Psoas muscle (tissue), 7 donors: ENCODE measurements at regions not wholly inside any gene's neighbourhood (a gene's known extent, or its start where the extent isn't known, plus 50 kb on each side); places are given as distances from the start of the nearest gene placed in this dataset.

Experiments
- ATAC-seq, 4 donors: fragments of 200-7000 bp; cut with Tn5 transposase; one replicate each; pipeline ENCODE4 v1.9.1; 2020; ENCODE audit warnings: moderate library complexity in 3 of 4, mild to moderate bottlenecking in 2 of 4
- DNase-seq, 2 donors: peaks; one replicate each; pipeline ENCODE4 v3.0.0-alpha.2; 2020
- H3K27ac ChIP-seq: fragments of 200-600 bp; one replicate; pipeline ENCODE4 v1.8.0; 2022
- H3K27me3 ChIP-seq, 3 donors: fragments of 200-600 bp in 1 of 3; one replicate each; pipeline versions ENCODE4 v1.6.1 to v1.8.0; 2013 to 2022; ENCODE audit warnings: low read length in 2 of 3, mild to moderate bottlenecking in 2 of 3, moderate library complexity in 1 of 3; ENCODE audit not compliant: insufficient read depth in 3 of 3
- H3K36me3 ChIP-seq, 2 donors: fragments of 200-600 bp in 1 of 2; one replicate each; pipeline versions ENCODE4 v1.6.1 to v1.8.0; 2013 to 2022; ENCODE audit warnings: low read depth in 1 of 2, mild to moderate bottlenecking in 1 of 2, moderate library complexity in 1 of 2; ENCODE audit not compliant: insufficient read depth in 1 of 2
- H3K4me1 ChIP-seq: fragments of 200-600 bp; one replicate; pipeline ENCODE4 v1.8.0; 2022
- H3K4me3 ChIP-seq: fragments of 200-600 bp; one replicate; pipeline ENCODE4 v1.8.0; 2022; ENCODE audit warnings: mild to moderate bottlenecking
- H3K9me3 ChIP-seq: fragments of 200-600 bp; one replicate; pipeline ENCODE4 v1.8.0; 2022
- WGBS, 3 donors: extraction: QIAGEN DNeasy Blood & Tissue Kit; methylation state at CpG; one replicate each; pipeline versions ENCODE4 v1.1.6 to v1.1.7; 2013; 5-methylcytosine and 5-hydroxymethylcytosine counted together
- intact Hi-C, 2 donors: fragments of 100-400 bp; cut with DNase I; formaldehyde crosslinking; loops; one replicate each; pipeline versions ENCODE4 v1.11.0 to v1.14.2; 2022
- TF ChIP-seq, protein P1 (sequence below): fragments of 200-600 bp; IDR thresholded peaks from one replicate; pipeline ENCODE4 v1.8.0; 2022; ENCODE audit warnings: antibody characterized with exemption
- donor health status: healthy with polysubstance abuse.
- donor health status: DM: no; HTN: no; CAD: no; lungs with moderate emphysema.
- donor health status: Bipolar disorder and iron deficiency.
- donor health status: healthy.
- donor health status: DM: yes; HTN: yes; CAD: no.
- donor health status: DM: no; HTN: no; CAD: no.
- donor health status: DM: yes; HTN: yes; CAD: no.

DNA sequence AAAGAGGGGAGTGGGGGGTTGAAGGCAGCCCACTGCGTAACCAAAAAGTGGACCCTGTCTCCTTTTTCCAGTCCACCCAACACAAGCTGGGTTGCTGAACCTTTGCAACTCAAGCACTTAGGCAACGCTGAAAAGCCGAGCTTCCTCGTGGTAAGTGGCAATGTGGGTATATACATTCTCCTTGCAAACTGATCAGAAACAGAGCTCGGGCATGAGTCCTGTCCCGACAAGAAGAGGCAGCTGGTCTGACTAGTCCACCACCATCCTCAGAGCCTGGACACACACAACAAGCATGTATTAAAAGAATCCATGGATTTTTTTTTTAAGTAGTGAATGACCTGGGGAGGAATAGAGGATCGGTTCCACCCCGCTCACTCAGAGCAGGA is 240.6 kb upstream of the ZNF507 start:
- no peaks in the 10 kb centered on the region for H3K4me1 ChIP-seq
- no peaks in the 10 kb centered on the region for H3K36me3 ChIP-seq
- TF ChIP-seq, protein P1, sequence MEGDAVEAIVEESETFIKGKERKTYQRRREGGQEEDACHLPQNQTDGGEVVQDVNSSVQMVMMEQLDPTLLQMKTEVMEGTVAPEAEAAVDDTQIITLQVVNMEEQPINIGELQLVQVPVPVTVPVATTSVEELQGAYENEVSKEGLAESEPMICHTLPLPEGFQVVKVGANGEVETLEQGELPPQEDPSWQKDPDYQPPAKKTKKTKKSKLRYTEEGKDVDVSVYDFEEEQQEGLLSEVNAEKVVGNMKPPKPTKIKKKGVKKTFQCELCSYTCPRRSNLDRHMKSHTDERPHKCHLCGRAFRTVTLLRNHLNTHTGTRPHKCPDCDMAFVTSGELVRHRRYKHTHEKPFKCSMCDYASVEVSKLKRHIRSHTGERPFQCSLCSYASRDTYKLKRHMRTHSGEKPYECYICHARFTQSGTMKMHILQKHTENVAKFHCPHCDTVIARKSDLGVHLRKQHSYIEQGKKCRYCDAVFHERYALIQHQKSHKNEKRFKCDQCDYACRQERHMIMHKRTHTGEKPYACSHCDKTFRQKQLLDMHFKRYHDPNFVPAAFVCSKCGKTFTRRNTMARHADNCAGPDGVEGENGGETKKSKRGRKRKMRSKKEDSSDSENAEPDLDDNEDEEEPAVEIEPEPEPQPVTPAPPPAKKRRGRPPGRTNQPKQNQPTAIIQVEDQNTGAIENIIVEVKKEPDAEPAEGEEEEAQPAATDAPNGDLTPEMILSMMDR = no peak
- peaks cover 0 to 4% (median 0%) of the 10 kb centered on the region in 3 donors for H3K27me3 ChIP-seq
- WGBS, 3 donors = 56 to 65% (median 62%) methylated on average over 8 of the region's 8 CpGs
- DNase-seq (no peak), ATAC-seq (no peak)
- intact Hi-C loops = no loop called here
- no peak overlapping the region for H3K4me3 ChIP-seq
- no peak overlapping the region for H3K27ac ChIP-seq
- H3K9me3 ChIP-seq = no peaks in the 10 kb centered on the region

DNA sequence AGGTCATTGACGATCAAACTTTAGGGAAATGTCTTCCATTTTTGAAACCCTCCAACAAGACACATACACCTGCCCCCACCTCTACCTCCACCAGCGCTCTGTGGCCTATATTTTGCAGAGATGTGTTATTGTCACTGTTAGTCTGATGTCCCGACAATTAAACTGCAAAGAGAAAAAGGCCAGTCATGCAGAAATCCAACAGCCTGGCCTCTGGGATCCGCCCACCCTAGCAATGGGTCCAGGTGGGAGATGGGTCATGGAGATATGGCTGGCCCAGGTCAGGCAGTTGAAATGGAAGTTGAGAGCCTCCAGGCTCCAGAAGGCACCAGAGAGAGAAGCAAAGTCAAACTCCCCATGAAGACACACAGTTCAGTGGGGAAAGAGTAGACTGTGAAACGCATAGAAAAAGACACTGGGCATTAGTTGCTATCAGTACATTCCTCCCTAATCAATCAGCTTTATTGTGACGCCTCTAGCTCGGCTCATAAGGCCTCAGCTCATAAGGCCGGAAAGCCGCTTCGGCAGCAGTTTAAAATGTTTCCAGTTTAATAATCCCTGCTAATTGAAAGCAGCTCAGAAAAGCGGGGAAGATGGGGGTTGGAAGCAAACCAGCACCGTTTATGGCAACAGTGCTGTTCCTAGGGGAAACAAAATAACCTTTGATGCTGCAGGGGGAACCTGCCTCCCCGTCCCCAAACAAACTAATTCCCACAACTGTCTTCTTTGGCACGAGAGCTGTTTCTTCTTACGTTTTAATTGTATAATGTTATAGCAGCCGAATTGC is 239.7 kb upstream of the ZNF507 start:
- Histone ChIP-seq H3K27me3 (peaks cover 0 to 4% (median 0%) of the 10 kb centered on the region in 3 donors), H3K36me3 (no peaks in the 10 kb centered on the region), H3K4me3 (no peak overlapping the region), H3K9me3 (no peaks in the 10 kb centered on the region), H3K27ac (no peak overlapping the region), H3K4me1 (no peaks in the 10 kb centered on the region)
- no peak for DNase-seq
- 48 to 56% (median 50%) methylated on average over 16 of the region's 16 CpGs for WGBS, 3 donors
- TF ChIP-seq, protein P1 = no peak
- intact Hi-C loops = no loop called here
- no peak for ATAC-seq

DNA sequence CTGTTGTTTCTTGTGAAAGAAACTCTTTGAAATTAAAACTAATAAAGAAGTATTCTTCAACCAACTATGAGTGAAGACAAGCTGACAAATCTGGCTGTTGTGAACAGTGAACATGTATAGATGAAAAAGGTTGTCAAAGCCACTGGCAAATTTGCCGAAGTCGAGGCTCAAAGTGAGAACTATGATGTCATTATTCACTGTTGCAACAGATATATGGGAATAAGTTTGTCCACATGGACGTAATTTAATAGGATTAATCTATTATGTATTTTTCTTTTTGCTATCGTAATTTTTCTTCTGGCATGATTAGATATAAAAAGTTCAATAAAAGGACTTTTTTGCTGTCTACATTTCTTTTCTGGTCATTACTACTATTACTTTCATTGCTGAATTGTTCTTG is 223.2 kb upstream of the ZNF507 start:
- no peak overlapping the region for H3K4me3 ChIP-seq
- no peaks in the 10 kb centered on the region for H3K27me3 ChIP-seq
- intact Hi-C loops = no loop called here
- no peaks in the 10 kb centered on the region for H3K36me3 ChIP-seq
- TF ChIP-seq, protein P1 = no peak
- no peak overlapping the region for H3K27ac ChIP-seq
- no peaks in the 10 kb centered on the region for H3K4me1 ChIP-seq
- no peak for ATAC-seq
- no peak for DNase-seq
- 80 to 81% (median 80%) methylated on average over 4 of the region's 4 CpGs for WGBS, 3 donors
- no peaks in the 10 kb centered on the region for H3K9me3 ChIP-seq

DNA sequence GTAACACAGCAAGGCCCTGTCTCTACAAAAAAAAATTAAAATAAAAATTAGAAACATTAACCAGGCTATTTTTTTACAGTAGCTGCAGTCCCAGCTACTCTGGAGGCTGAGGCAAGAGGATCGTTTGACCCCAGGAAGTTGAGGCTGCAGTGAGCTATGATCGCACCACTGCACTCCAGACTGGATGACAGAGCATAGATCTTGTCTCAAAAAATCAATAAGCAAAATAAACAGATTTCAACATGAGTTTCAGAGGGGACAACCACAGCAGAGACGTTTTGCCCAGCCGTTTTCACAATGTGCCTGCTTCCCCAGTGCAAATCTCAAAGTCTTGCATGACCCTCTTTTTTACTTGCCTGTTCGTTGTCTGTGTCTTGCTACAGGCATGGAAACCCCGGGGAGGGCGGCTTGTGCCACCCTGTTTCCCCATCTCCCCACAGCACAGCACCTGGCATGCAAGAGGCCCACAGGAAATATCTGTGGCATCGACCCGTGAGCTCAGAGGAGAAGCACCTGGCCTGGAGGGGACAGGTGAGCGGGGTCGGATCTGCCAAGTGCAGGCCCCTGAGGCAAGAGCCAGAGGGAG is 222.0 kb upstream of the ZNF507 start:
- no peaks in the 10 kb centered on the region for H3K4me1 ChIP-seq
- H3K4me3 ChIP-seq = no peak overlapping the region
- 71 to 83% (median 78%) methylated on average over 11 of the region's 11 CpGs for WGBS, 3 donors
- DNase-seq = no peak
- intact Hi-C loops = no loop called here
- H3K36me3 ChIP-seq = no peaks in the 10 kb centered on the region
- H3K9me3 ChIP-seq = no peaks in the 10 kb centered on the region
- TF ChIP-seq, protein P1 = no peak
- ATAC-seq = no peak
- H3K27ac ChIP-seq = no peak overlapping the region
- H3K27me3 ChIP-seq = no peaks in the 10 kb centered on the region
